Neutrophil (primary cell): ENCODE measurements at regions not wholly inside any gene's neighbourhood (a gene's known extent, or its start where the extent isn't known, plus 50 kb on each side); places are given as distances from the start of the nearest gene placed in this dataset.

Source experiments
- H3K27ac ChIP-seq: fragments of 200-600 bp; sonication (generic); 2 replicates; pipeline ENCODE4 v1.5.1; 2016; ENCODE audit warnings: mild to moderate bottlenecking, moderate library complexity
- H3K27me3 ChIP-seq: fragments of 200-600 bp; sonication (generic); 2 replicates; pipeline ENCODE4 v1.6.0; 2016; ENCODE audit warnings: mild to moderate bottlenecking
- H3K36me3 ChIP-seq: fragments of 200-600 bp; sonication (generic); 2 replicates; pipeline ENCODE4 v1.5.1; 2017
- H3K4me1 ChIP-seq, 2 experiments: fragments of 200-600 bp in 1 of 2; sonication (generic) in 1 of 2; 1 replicate in 1 of 2; 2 replicates in 1 of 2; pipeline versions ENCODE4 v1.5.1 to v1.6.1; 2013 to 2016; ENCODE audit warnings: low read depth in 1 of 2, low read length in 1 of 2, mild to moderate bottlenecking in 1 of 2, moderate library complexity in 1 of 2; ENCODE audit not compliant: control insufficient read depth in 1 of 2, insufficient read depth in 1 of 2
- H3K4me3 ChIP-seq, 2 experiments: fragments of 200-600 bp in 1 of 2; sonication (generic) in 1 of 2; 1 replicate in 1 of 2; 2 replicates in 1 of 2; pipeline ENCODE4 v1.5.1; 2013 to 2016; ENCODE audit warnings: low read depth in 1 of 2, low read length in 1 of 2, mild to moderate bottlenecking in 1 of 2, moderate library complexity in 1 of 2
- H3K9me3 ChIP-seq: fragments of 200-600 bp; sonication (generic); 2 replicates; pipeline ENCODE4 v1.5.1; 2016
- CTCF ChIP-seq: fragments of 200-600 bp; sonication (generic); IDR thresholded peaks from 2 replicates; pipeline ENCODE4 v1.5.1; 2016; ENCODE audit warnings: antibody characterized with exemption

- Histone ChIP-seq H3K27ac (no peak overlapping the region), H3K9me3 (no peaks in the 10 kb centered on the region), H3K4me3 (no peak overlapping the region), H3K27me3 (peaks cover 16% of the 10 kb centered on the region), H3K4me1 (no peaks in the 10 kb centered on the region), H3K36me3 (no peaks in the 10 kb centered on the region)
- no peak for TF ChIP-seq CTCF
These were observed 208.8 kb downstream of the ERCC6L2 start for GRCh38 chr9:96084331-96084734.

- Histone ChIP-seq H3K9me3 (no peaks in the 10 kb centered on the region), H3K27ac (no peak overlapping the region), H3K4me1 (no peaks in the 10 kb centered on the region), H3K4me3 (no peak overlapping the region), H3K36me3 (no peaks in the 10 kb centered on the region), H3K27me3 (peaks cover 9% of the 10 kb centered on the region)
- no peak for TF ChIP-seq CTCF
These were observed 207.2 kb downstream of the ERCC6L2 start for GRCh38 chr9:96082516-96083232.

- TF ChIP-seq CTCF, result no peak
- Histone ChIP-seq H3K4me3 (no peak overlapping the region), H3K27ac (no peak overlapping the region), H3K9me3 (no peaks in the 10 kb centered on the region), H3K4me1 (no peaks in the 10 kb centered on the region), H3K36me3 (no peaks in the 10 kb centered on the region), H3K27me3 (no peaks in the 10 kb centered on the region)
These were observed 204.9 kb downstream of the ERCC6L2 start for GRCh38 chr9:96080364-96080763.

- H3K27ac ChIP-seq, result no peak overlapping the region
- no peaks in the 10 kb centered on the region for H3K36me3 ChIP-seq
- H3K9me3 ChIP-seq, result no peaks in the 10 kb centered on the region
- TF ChIP-seq CTCF, result no peak
- no peaks in the 10 kb centered on the region for H3K4me1 ChIP-seq
- H3K4me3 ChIP-seq, result no peak overlapping the region
- H3K27me3 ChIP-seq, result no peaks in the 10 kb centered on the region
These were observed 204.3 kb downstream of the ERCC6L2 start for GRCh38 chr9:96079779-96080178.

GRCh38 chr9:96078897-96079490 lies 203.5 kb downstream of the ERCC6L2 start:
- no peaks in the 10 kb centered on the region for H3K36me3 ChIP-seq
- H3K27ac ChIP-seq, result no peak overlapping the region
- H3K9me3 ChIP-seq, result no peaks in the 10 kb centered on the region
- H3K4me3 ChIP-seq, result no peak overlapping the region
- TF ChIP-seq CTCF, result no peak
- H3K4me1 ChIP-seq, result no peaks in the 10 kb centered on the region
- H3K27me3 ChIP-seq, result no peaks in the 10 kb centered on the region
